GM19238 (cell line): ENCODE measurements at regions not wholly inside any gene's neighbourhood (a gene's known extent, or its start where the extent isn't known, plus 50 kb on each side); places are given as distances from the start of the nearest gene placed in this dataset.
"Not testable (repeated sequence)": the region's sequence is repeated elsewhere in the genome, so short reads cannot be mapped to it uniquely, and the experiment has no call there.

Experiments
- DNase-seq: peaks from one replicate; pipeline ENCODE4 v3.0.0; 2011; ENCODE audit warnings: low spot score; ENCODE audit not compliant: insufficient read length

GRCh38 chr2:878245-878930 is 72.3 kb upstream of the SNTG2 start:
- no peak for DNase-seq

- DNase-seq: no peak
Observed at GRCh38 chr2:877747-878146, 72.9 kb upstream of the SNTG2 start.

GRCh38 chr2:875687-876615 is 74.7 kb upstream of the SNTG2 start:
- DNase-seq: no peak

GRCh38 chr2:873651-874580 is 76.7 kb upstream of the SNTG2 start:
- no peak for DNase-seq

GRCh38 chr2:873027-873426 is 77.6 kb upstream of the SNTG2 start:
- DNase-seq: no peak

GRCh38 chr2:871926-872680 is 78.5 kb upstream of the SNTG2 start:
- DNase-seq: no peak

- DNase-seq: no peak
Observed at GRCh38 chr2:871175-871727, 79.4 kb upstream of the SNTG2 start.

- DNase-seq: no peak
Observed at GRCh38 chr2:870426-870825, 80.2 kb upstream of the SNTG2 start.

- DNase-seq: no peak
Observed at GRCh38 chr2:869894-870293, 80.8 kb upstream of the SNTG2 start.

GRCh38 chr2:869357-869871 is 81.2 kb upstream of the SNTG2 start:
- DNase-seq: no peak

- not testable (repeated sequence) for DNase-seq
Observed at GRCh38 chr2:868857-869256, 81.8 kb upstream of the SNTG2 start.

GRCh38 chr2:867296-867695 is 83.4 kb upstream of the SNTG2 start:
- no peak for DNase-seq

GRCh38 chr2:866887-867286 is 83.8 kb upstream of the SNTG2 start:
- no peak for DNase-seq

GRCh38 chr2:866009-866680 is 84.5 kb upstream of the SNTG2 start:
- DNase-seq: no peak

GRCh38 chr2:864501-865106 is 86.0 kb upstream of the SNTG2 start:
- DNase-seq: no peak

- no peak for DNase-seq
Observed at GRCh38 chr2:863732-864450, 86.8 kb upstream of the SNTG2 start.

GRCh38 chr2:862731-863466 is 87.8 kb upstream of the SNTG2 start:
- DNase-seq: no peak

- no peak for DNase-seq
Observed at GRCh38 chr2:862355-862687, 88.3 kb upstream of the SNTG2 start.
